NB4 (cell line): ENCODE measurements at regions not wholly inside any gene's neighbourhood (a gene's known extent, or its start where the extent isn't known, plus 50 kb on each side); places are given as distances from the start of the nearest gene placed in this dataset.

ENCODE experiments used
- CTCF ChIP-seq: IDR thresholded peaks from one replicate; pipeline ENCODE4 v1.5.1; 2012; ENCODE audit warnings: low read depth, low read length
- MAX ChIP-seq: IDR thresholded peaks from 2 replicates; pipeline ENCODE4 v1.6.1; 2011; ENCODE audit warnings: low read depth, low read length
- MYC ChIP-seq: IDR thresholded peaks from 2 replicates; pipeline ENCODE4 v1.6.1; 2011; ENCODE audit warnings: low read depth, low read length
- POLR2A ChIP-seq: IDR thresholded peaks from 2 replicates; pipeline ENCODE4 v1.6.1; 2011; ENCODE audit warnings: mild to moderate bottlenecking; ENCODE audit not compliant: insufficient read length; ENCODE audit errors: extremely low read depth

- TF ChIP-seq POLR2A (no peak), CTCF (no peak), MAX (no peak), MYC (no peak)
Observed at GRCh38 chr21:14321042-14321441, 61.9 kb downstream of the HSPA13 start.
